GM19455 (cell line): ENCODE measurements at regions not wholly inside any gene's neighbourhood (a gene's known extent, or its start where the extent isn't known, plus 50 kb on each side); places are given as distances from the start of the nearest gene placed in this dataset.

Experiments
- ATAC-seq: cut with Tn5 transposase; IDR thresholded peaks from one replicate; pipeline ENCODE4 v1.9.1; 2021; ENCODE audit not compliant: unreplicated experiment

DNA sequence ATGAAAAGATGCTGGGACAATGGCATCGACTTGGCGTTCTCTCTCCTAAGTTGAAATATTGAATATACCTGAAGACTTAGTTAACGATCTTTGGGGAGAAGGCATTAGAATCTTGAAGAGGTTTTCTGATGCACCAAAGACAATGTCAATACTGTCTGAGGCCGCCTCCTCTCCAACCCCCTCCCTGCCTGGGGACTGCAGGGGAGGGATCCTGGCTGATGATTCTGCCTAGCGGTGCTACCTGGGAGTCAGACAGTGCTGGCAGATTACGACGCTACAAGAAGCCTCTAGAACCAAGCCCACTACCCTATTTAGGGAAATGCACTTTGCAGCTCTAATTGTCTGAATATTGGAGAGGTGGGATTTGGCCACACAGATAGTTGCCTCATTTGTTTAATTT lies 145.6 kb upstream of the HABP2 start:
- ATAC-seq, result no peak

DNA sequence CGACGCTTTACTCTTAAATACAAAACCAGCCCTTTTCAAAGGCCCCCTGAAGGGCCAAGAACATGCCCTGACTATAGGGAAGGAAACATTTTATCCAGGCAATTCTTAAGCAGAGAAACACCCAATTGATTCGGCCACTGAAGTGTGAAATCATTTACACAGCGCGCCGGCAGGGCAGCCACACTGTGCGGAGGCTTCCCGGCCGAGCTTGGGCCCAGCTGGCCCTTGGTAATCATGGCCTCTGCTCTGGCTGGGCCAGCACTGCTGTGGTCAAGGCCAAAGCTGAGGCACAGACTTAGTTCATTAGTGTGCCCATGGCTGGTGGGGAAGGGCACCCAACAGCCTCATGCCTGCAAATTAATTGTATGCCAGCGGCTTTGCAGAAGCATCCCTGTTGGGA lies 143.7 kb upstream of the HABP2 start:
- ATAC-seq, result no peak

DNA sequence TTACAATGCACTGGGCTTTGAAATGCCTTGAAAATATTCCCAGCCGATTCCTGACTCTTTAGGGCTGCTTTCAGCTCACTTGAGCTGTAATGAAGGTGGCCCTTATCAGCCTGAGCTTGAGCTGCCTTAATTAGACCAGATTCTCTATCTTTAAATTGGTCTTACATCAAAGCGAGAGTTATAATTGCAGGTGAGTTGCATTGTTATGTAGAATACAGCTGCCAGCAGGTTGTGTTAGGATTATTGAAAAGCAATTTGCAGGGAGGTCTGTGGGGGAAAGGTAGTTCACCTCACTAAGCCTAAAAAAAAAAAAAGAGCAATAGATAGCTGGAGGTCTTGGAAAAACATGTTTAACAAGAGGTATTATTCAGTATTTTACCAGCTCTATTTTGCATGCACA lies 142.2 kb upstream of the HABP2 start:
- no peak for ATAC-seq

DNA sequence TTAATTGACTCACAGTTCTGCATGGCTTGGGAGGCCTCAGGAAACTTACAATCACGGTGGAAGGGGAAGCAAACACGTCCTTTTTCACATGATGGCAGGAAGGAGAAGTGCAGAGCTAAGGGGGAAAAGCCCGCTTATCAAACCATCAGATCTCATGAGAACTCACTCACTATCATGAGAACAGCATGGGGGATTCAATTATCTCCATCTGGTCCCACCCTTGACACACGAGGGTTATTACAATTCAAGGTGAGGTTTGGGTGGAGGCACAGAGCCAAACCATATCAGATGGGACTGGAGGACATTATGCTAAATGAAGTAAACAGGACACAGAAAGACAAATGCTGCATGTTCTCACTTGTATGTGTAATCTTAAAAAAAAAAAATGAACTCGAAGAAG lies 141.4 kb upstream of the HABP2 start:
- ATAC-seq, result no peak

DNA sequence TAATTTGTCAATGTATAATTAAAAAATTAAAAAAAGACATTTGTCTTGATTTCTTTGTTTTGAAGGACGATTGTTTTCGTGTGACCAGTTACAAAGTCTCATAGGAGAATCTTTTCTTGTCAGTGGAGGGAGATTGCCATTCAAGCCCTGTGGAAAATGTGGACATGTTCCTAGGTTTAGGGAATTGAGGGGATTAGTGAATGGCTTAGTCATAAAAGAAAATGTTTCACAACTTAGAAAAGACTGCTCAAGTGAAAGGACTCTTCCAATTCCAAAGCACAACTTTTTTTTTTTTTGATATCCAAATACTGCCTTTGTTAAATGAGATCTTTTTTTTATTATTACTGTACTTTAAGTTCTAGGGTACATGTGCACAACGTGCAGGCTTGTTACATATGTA lies 140.7 kb upstream of the HABP2 start:
- no peak for ATAC-seq

DNA sequence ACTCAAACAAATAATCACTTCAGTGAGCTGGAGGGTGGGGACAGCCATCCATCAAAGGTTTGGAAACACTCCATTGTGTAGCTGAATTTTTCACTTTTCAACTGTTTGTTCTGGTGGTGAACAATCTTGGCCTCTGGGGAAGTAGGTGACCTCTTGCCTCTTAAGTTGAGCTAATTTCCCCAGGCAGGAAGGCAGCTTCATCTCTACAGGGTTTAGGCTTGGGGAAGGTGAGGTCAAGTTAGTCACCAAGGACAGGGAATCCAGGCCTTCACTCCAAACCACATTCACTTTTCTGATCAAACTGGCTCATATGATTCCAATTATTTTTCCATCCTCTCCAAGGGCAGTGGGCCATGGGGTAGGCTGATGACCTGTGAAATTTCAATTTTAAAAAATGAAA lies 138.3 kb upstream of the HABP2 start:
- no peak for ATAC-seq

DNA sequence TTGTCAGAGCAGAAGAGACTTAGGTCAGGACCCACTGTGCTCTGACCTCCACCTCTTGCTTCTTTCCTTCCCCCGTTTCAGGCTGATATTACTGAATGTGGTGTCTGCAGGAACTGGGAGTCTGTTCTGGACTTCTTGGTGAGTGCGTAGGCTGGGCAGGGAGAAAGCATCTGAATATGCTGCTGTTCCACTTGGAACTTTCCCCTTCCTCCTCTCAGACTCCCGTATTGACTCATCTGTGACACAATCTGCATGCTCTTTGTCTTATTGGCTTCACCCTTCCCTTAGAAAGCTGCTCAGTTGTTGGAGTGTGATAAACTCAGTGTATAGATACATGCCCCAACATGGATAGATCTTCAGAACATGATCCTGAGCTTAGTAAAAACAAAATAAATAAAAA lies 137.6 kb upstream of the HABP2 start:
- ATAC-seq, result no peak

DNA sequence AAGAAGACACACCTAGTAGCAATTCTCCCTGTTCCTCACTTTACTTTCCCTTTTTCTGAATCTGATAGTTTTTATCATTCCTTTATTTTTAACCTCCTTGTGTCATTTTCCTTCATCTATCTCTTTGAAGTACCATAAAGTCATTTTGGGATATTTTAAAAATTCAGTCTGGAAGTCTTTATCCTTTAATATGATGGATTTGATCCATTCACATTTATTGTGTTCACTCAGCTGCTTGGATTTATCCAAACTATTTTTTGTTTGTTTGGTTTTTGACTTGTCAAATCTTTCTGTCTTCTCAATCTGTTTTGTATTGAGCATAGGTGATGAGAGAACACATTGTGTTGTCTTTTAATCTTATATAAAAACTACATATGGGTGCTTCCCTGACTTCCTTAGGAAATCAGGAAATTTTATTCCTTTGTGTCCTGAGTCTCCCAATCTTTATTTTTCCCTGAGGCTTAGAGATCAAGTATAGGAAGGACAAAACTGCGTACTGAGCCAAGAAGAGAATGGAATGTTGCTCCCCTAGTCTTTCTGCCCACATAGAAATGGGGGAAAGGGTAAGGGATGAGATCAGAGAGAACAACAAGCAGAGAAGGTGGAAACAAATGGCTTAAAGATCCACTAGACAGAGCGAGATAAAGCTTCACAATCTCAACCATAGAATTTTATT lies 132.7 kb upstream of the HABP2 start:
- no peak for ATAC-seq

DNA sequence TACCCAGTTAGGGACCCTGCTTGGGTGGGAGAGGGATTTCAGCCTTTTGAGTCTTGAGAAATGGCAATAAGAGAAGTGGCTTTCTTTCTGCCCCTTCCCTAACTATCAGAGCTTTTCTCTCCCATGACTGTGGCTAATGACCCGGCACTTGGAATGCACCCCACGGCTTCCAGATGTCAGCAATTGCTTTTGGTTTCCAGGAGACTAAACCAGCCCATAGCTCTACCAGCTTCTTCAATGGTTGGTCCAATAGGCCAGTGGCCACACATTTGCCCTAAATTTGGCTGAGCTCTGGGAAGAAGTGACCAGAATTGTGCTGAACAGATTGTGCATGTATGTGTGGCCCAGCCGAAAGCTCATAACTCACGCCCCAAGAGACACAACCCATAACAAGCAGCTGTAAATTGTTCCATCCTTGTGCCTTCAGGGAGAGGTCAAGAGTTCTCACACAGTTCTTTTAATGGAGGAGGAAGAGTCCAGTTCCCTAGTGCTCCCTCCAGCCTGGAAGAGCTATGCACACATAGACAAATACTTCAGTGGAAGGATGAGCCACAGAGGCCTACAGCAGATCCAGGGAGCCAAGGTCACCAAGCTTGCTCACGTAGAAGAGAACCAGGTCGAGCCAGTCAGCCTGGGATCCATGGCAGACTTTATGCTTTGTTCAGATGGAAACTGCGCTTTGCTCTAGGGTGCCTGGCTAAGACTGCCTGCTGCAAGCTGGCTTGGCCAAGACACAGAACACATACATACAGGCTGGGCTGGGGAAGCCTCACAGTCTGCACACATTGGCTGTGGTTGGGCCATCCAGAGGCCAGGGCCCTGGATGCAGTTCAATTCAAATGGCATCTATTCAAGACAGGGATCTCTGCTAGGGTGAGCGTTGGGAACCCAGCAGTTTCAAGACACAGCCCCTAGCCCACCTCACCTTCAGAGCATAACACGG lies 131.8 kb upstream of the HABP2 start:
- ATAC-seq, result no peak

DNA sequence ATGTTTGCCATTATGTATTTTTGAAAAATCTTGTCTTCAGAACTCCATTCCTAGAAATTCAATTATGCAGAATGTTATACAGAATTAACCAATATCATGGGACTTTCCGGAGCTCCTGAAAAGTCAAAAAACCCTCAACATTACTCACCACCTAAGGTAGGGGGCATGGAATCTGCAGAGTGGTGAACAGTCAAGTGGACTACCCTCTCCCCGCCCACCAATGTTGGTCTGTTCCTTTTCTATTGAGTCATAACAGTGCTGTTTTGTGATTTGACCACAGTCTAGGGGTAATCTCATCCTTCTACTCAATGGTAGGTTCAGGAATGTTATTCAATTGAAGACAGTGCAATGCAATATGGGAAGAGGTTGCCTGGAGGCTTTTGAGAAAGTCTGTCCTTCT lies 130.5 kb upstream of the HABP2 start:
- no peak for ATAC-seq

DNA sequence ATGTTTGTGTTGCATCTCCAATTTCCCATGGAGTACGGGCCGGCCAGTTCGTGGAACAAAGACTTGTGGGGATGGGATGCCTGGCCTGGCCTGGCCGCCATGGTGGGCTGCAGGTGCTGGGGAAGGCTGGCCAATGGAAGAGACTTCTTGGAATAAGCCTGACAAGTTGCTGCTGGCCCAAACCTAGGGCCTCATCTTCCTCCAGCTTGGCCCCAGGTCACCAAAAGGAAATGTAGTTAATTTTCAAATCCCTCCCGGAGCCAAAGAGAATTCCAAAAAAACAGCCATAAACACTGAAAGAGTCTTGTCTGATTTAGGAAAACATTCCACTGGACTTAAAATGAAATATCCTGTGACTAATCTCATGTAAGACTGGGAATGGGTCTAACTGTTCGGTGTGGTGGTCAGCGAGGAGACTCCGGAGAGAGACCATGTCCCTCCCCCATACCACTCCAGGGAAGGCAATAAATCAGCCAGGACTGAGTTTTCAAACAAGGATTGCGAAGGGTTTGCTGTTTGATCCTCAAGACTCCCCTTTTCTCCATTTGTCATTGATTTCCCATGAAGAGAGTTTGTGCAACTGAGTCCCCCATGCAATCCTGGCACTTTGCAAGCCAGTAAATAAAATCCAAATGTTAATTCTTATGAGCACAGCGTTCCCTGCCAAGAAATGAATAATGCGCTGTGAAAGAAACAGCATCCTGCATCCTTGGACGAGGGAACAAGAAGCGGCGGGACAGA lies 128.7 kb upstream of the HABP2 start:
- no peak for ATAC-seq

DNA sequence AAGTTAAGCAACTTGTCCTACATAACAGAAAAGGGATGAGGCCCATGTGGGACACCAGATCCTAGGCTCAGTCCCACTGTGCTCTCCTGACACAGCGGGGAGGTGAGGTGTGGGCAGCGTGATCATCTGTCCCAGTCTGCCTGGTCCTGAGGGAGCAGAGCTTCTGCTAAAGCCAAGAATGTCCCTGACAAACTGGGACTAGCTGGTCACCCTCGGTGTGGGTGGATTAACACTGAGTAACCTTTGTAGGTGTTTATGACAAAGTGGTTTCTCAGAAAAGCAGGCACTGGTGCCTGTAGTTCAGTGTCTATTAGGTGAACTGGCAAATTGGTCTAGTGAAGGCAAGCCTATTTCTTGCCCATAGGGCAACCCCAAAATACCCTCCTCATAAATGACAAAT lies 127.8 kb upstream of the HABP2 start:
- ATAC-seq, result no peak

DNA sequence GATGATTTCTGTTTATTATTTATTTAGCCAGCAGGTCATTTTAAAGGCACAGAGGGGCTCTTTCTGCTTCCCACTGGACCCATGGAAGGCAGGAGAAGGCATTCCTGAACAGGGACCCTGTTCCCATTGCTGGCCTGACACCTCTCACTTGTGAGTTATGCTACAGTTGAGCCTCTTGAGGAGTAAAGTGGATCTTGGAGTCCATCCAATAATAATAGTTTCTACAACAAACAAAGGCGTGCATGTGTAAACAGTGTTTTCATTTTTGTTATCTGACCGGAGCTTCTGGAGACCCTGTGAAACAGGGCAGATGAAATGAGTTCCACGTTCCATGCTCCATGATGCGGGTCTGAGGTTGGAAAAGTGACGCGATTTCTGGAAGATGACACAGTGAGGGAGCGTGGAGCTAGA lies 127.3 kb upstream of the HABP2 start:
- ATAC-seq, result no peak

DNA sequence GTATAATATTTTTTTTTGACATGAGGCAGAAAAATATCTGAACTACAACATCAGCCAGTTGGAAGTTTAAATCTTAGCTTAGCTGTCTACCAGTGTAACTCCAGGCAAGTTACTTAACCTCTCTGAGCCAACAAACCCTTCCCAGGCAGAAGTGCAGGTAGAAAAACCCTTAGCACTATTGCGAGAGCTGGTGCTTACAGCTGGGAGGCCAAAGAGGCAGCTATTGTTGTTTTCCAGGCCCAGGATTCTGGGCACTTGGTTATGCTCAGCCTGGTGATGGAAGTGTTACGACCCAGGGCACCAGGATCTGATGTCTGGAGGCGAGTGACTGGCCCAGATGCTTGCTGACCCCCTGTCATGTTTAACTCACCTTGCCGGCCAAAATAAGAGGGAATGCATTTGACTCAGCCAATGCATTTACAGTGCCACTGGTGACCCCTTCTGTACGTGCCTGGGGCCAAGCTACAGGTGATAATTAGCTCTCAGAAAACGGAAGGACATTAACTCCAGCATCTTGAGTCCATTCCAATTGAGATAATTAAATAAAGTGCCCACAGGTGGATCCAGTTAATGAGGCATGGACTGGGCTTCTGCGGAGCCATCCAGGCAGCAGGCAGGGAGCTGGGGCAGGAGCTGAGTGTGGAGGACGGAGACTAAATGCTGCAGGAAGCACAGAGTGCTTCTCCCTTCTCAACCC lies 126.5 kb upstream of the HABP2 start:
- ATAC-seq, result no peak

DNA sequence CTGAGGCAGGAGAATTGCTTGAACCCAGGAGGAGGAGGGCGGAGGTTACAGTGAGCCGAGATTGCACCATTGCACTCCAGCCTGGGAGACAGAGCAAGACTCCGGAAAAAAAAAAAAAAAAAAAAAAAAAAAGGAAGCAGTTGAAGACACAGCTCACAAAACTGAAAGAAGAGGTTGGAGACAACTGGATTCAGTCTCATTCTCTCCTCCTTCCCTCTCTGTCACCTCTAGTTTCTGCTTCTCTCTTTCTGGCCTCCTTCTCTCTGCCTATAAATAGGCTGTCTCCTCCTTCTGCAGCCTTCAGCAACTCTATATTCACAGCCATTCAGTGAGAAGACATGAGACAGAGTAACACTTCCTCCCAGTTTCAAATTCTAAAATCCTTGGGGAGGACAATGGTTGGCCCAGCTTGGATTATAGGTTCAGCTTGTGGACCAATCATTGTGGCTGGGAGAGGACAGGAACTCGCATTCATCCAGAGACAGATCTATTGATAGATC lies 125.6 kb upstream of the HABP2 start:
- no peak for ATAC-seq

DNA sequence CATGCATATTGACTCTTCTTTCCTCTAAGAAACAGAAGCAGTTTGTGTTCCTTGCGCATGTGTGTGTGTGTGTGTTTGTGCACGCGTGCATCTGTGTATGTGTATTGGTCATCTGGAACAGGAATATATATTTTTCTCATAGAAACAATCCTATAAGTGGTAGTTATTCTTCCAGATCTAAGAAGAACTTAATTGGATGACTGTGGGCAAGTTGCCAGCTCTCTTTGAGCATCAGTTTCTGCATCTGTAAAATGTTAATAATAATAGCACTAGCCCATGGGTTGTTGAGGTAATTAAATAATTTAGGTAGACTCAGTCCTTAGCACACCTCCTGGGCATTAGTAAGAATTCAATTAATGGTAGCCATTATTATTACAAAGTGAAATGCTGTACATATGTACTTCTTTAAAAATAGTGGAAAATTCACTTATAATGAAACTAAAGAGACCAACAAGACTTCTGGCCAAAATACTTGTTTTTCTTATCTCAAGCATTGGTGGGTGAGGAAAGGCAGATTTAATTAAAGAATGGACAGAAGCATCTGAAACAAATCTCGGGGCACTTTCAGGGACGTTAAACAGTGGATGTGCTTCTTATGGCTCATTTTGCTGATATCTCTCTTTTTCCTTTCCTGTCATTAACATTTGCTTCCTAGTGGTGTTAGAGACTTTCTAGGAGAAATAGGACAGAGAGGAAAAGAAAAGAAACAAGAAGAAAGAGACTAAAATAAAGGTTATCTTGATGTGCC lies 124.9 kb upstream of the HABP2 start:
- no peak for ATAC-seq

DNA sequence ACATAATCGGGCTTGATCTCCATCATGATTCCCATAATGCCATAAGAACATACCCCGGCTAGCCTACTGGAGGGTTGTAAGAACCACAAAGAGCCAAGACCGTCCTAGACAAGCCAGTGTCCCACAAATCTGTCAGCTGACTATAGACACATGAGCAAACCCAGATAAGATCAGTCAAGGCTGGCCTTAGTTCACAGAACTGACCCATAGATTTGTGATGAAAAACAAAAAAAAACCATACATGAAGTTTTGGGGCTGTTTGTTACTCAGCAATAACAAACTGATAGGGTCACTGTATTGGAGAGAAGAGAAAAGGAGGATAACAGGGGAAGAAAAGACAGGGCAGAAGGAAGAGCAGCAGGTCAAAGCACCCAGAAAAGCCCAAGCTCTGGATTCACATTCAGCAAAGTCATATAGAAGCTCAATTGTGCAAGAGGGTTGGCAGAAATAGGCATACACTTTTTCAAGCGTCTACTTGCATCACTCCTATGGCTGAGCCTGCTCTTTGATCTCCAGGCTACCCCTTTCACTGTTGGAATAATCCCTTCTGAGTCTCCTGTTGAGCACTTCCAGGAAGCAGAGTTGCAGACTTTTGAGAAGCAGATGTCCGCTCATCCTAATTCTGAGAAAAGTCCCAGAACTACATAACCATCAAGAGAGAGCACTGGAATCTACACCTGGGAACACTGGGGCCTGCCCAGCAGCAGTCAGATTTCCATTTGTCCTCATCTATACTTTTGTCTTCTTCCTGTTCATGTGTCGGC lies 122.0 kb upstream of the HABP2 start:
- ATAC-seq, result no peak

DNA sequence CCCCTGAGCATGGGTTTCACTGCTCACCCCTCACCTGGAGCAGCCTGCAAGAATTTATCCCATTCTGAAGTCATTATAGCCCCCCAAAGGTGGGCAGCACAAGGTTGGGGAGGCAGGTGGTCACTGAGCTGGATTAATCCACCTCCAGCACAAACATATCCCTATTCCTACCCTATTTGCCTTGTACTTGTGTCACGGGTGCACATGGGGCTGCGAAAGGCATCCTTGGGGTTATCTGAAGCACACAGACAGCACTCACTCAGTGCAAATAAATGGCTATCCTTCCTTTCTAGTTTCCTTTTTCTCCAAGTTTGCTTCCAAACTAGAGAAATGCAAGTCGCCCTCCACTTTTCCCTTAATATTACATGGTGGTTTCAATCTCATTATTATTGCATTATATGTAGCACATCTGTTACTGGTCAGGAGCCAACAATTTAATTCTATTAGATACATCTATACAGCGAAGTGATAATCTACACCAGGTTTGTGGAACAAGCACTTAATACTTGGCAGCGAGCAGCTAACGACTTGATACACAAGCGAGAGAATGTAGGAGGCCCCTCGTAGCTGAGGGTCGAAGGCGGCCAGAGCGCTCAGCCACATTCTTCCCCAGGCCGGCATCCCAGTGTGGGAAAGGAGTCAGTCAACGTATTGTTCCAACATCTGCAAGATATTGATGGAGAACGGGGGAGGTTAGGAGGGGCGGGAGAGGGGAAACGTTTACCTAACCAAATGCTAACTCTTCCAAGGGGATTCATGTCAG lies 121.3 kb upstream of the HABP2 start:
- ATAC-seq, result no peak

DNA sequence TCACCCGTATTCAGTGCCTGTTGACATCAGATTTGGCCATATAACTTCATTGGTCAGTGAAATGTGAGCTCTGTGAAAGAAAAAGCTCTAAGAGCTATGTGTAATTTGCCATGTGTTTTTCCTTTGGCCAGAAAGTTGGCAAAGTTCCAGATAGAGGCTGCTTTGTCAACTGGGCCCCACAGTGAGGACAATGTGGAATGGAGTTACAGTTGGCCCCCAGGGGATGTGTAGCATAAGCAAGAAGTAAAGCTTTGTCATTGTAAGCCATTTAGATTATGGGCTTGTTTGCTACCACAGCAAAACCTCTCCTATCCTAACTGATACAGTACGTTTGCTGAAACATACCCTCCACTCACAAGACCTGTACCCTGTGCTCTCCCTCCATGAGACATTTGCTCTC lies 119.1 kb upstream of the HABP2 start:
- ATAC-seq, result no peak
